Gastroesophageal sphincter (tissue), 4 donors: ENCODE measurements at regions not wholly inside any gene's neighbourhood (a gene's known extent, or its start where the extent isn't known, plus 50 kb on each side); places are given as distances from the start of the nearest gene placed in this dataset.

ENCODE experiments used
- ATAC-seq: fragments of 150-250 bp; one replicate; pipeline ENCODE4 v1.9.1; 2016; ENCODE audit warnings: mild to moderate bottlenecking, moderate library complexity
- H3K27ac ChIP-seq, 4 donors: fragments of 200-600 bp; sonication (generic) in 3 of 4; 1 replicate in 3 of 4; 2 replicates in 1 of 4; pipeline ENCODE4 v1.5.1; 2016 to 2019
- H3K27me3 ChIP-seq: fragments of 200-600 bp; sonication (generic); one replicate; pipeline ENCODE4 v1.5.1; 2019
- H3K36me3 ChIP-seq, 2 donors: fragments of 200-600 bp; sonication (generic); one replicate each; pipeline ENCODE4 v1.5.1; 2019; ENCODE audit warnings: control low read depth in 1 of 2
- H3K4me1 ChIP-seq, 3 donors: fragments of 200-600 bp; sonication (generic); 1 replicate in 2 of 3; 2 replicates in 1 of 3; pipeline ENCODE4 v1.5.1; 2016 to 2019; ENCODE audit warnings: control low read depth in 2 of 3
- H3K4me3 ChIP-seq, 2 donors: fragments of 200-600 bp; sonication (generic); one replicate each; pipeline ENCODE4 v1.5.1; 2019; ENCODE audit warnings: mild to moderate bottlenecking in 1 of 2, moderate library complexity in 1 of 2
- H3K9me3 ChIP-seq, 3 donors: fragments of 200-600 bp; sonication (generic); one replicate each; pipeline ENCODE4 v1.5.1; 2017 to 2019; ENCODE audit warnings: control low read depth in 2 of 3
- EP300 ChIP-seq: sonication (generic); formaldehyde crosslinking; IDR thresholded peaks from one replicate; pipeline ENCODE4 v1.6.1; 2017; ENCODE audit warnings: antibody characterized with exemption, mild to moderate bottlenecking
- POLR2A ChIP-seq, 2 donors: fragments of 450-650 bp; IDR thresholded peaks; one replicate each; pipeline ENCODE4 v1.6.1; 2017; ENCODE audit warnings: antibody characterized with exemption in 2 of 2, mild to moderate bottlenecking in 2 of 2, moderate library complexity in 1 of 2
- POLR2AphosphoS5 ChIP-seq: sonication (generic); formaldehyde crosslinking; IDR thresholded peaks from one replicate; pipeline ENCODE4 v1.6.1; 2017; ENCODE audit warnings: antibody characterized with exemption
- WGBS, 2 donors: methylation state at CpG; one replicate each; pipeline ENCODE4 v1.1.5; 2018; ENCODE audit warnings: low coverage in 1 of 2; 5-methylcytosine and 5-hydroxymethylcytosine counted together
- TF ChIP-seq, protein P1 (sequence below), 4 experiments: fragments of 200-600 bp in 2 of 4; fragments of 450-650 bp in 2 of 4; sonication (generic) in 1 of 4; IDR thresholded peaks; one replicate each; pipeline ENCODE4 v1.5.1; 2017 to 2019; ENCODE audit warnings: antibody characterized with exemption in 4 of 4, mild to moderate bottlenecking in 2 of 4, moderate library complexity in 2 of 4

DNA sequence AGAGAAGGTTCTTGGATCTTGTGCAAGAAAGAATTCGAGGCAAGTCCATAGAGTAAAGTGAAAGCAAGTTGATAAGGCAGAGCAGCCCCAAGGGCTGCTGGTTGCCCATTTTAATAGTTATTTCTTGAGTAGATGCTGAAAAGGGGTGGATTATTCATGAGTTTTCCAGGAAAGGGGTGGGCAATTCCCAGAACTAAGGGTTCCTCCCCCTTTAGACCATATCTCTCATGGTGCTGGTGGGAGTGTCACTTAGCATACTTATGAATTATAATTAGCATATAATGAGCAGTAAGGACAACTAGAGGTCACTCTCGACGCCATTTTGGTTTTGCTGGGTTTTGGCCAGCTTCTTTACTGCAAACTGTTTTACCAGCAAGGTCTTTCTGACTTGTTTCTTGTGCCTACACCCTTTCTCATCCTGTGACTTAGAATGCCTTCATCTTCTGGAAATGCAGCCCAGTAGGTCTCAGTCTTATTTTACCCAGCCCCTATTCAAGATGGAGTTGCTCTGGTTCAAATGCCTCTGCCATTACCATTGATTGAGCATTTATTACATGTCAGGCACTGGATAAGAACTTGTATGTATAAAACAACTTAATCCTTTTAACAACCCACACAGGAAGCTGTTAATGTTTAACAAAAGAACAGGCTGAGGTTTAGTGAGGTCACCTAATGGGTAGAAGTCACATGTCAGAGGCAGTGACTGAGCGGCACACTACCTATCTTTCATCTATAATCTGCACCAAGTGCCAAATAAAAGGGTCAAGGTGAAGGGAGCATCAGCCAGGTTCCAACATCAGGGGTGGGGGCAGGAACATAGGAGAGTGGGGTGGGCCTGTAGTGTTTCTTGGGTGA, 250.9 kb downstream of the ICOS start:
- H3K27ac ChIP-seq = no peak overlapping the region
- H3K4me3 ChIP-seq = no peak overlapping the region
- TF ChIP-seq EP300 (no peak), POLR2A (IDR thresholded peaks at IDR 0.05) (no peak)
- no peaks in the 10 kb centered on the region for H3K9me3 ChIP-seq
- H3K4me1 ChIP-seq = no peaks in the 10 kb centered on the region
- no peak for ATAC-seq
- no peaks in the 10 kb centered on the region for H3K36me3 ChIP-seq
- H3K27me3 ChIP-seq = no peaks in the 10 kb centered on the region
- WGBS, 2 donors = 81 to 89% methylated on average over 2 to 4 of the region's 4 CpGs

DNA sequence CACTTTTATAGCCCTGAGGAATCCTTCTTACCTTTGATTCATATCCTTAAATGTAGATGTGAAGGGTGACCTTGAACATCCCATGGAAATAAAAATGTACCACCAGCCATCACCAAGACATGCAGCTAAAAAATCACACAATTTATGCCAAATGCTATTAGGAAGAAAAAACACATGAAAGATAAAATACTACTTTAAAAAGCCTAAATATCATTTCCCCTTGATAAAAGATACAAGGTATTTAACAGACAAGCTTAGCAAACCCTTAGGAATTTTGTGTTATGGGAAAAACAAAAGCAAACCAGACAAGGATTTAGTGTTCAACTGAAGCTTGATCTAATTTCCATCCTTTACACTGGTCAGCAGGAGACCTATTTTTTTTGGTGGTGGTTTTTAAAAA, 255.0 kb downstream of the ICOS start:
- TF ChIP-seq EP300 (no peak), POLR2A (IDR thresholded peaks at IDR 0.05) (no peak), POLR2AphosphoS5 (no peak)
- TF ChIP-seq, protein P1, sequence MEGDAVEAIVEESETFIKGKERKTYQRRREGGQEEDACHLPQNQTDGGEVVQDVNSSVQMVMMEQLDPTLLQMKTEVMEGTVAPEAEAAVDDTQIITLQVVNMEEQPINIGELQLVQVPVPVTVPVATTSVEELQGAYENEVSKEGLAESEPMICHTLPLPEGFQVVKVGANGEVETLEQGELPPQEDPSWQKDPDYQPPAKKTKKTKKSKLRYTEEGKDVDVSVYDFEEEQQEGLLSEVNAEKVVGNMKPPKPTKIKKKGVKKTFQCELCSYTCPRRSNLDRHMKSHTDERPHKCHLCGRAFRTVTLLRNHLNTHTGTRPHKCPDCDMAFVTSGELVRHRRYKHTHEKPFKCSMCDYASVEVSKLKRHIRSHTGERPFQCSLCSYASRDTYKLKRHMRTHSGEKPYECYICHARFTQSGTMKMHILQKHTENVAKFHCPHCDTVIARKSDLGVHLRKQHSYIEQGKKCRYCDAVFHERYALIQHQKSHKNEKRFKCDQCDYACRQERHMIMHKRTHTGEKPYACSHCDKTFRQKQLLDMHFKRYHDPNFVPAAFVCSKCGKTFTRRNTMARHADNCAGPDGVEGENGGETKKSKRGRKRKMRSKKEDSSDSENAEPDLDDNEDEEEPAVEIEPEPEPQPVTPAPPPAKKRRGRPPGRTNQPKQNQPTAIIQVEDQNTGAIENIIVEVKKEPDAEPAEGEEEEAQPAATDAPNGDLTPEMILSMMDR (IDR thresholded peaks at IDR 0.05) = no peak
- H3K9me3 ChIP-seq = no peaks in the 10 kb centered on the region
- H3K27me3 ChIP-seq = no peaks in the 10 kb centered on the region
- no peak for ATAC-seq
- no peaks in the 10 kb centered on the region for H3K4me1 ChIP-seq
- no peak overlapping the region for H3K4me3 ChIP-seq
- no peaks in the 10 kb centered on the region for H3K36me3 ChIP-seq
- H3K27ac ChIP-seq = no peak overlapping the region

DNA sequence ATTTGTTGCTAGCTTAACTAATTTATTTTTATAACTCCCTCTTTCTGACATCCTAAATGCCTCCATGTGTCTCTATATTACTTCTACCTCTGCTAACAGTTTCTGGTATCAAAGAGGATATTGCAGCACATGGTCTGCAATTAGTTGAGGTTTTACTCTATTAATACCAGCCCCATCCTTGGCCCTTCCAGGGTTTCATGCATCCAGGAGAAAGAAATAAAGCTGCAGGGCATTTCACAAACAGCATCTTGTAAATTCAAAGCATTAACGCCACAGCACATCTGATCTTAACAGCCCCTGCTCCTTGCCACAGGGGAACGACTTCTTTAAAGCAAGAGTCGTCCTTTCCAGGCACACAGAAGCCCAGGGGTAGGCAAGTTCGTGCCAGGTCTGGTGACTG, 258.9 kb downstream of the ICOS start:
- Histone ChIP-seq H3K27me3 (no peaks in the 10 kb centered on the region), H3K9me3 (no peaks in the 10 kb centered on the region), H3K36me3 (no peaks in the 10 kb centered on the region), H3K27ac (no peak overlapping the region), H3K4me3 (no peak overlapping the region), H3K4me1 (no peaks in the 10 kb centered on the region)
- ATAC-seq = no peak
- 84 to 100% methylated on average over 3 of the region's 4 CpGs for WGBS, 2 donors
- TF ChIP-seq, protein P1 (IDR thresholded peaks at IDR 0.05) = no peak
- TF ChIP-seq POLR2A (IDR thresholded peaks at IDR 0.05) (no peak), EP300 (no peak), POLR2AphosphoS5 (no peak)

DNA sequence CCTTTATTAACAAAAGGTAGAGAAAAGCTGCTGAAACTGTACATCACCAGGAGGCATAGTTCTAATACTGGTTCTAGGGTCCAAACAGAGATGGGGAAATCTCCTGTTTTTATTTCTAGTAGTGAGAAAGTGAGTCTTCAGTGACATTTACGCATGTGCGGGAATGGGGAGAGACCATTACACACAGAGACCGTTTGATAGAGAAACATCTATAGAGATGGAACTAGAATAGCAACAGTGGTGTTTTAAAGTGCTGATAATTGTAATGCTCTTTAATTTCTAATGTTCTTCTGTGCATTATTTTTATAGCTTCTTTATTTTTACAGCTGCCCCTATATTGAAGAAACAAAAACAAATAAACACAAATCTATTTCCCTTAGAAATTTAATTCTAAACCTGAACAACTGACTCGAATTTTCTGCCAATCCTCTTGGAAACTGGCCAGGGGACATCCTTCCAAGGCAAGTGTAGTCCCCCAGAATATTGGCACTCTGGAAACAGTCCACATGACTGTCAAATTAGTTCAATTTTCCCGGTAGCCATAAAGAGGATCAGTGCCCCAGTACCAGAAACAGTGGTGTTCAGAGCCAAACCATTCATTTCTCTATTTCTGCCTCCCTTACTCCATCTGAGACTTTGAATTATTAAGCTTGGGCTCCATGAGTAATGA, 260.9 kb downstream of the ICOS start:
- Histone ChIP-seq H3K36me3 (no peaks in the 10 kb centered on the region), H3K9me3 (no peaks in the 10 kb centered on the region), H3K27me3 (no peaks in the 10 kb centered on the region), H3K4me1 (no peaks in the 10 kb centered on the region), H3K27ac (no peak overlapping the region), H3K4me3 (no peak overlapping the region)
- no peak for ATAC-seq
- 47 to 65% methylated on average over 3 to 5 of the region's 5 CpGs for WGBS, 2 donors
- TF ChIP-seq, protein P1 (IDR thresholded peaks at IDR 0.05) = no peak
- no peak for TF ChIP-seq EP300

DNA sequence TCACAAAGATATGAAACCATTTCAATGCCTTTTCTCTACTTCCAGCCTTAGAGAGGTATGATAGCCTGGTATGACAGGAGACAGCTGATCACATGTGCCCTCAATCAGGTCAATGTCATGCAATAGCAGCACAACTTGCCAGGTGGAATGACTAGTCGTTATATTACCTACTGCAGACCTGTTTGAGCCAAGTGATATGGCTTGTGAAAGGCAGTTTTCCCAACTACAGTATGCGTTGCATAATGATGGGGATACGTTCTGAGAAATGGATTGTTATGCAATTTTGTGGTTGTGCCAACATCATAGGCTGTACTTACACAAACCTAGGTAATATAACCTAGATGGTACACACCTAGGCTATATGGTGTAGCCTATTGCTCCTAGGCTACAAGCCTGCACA, 262.8 kb downstream of the ICOS start:
- Histone ChIP-seq H3K27ac (no peak overlapping the region), H3K36me3 (no peaks in the 10 kb centered on the region), H3K9me3 (no peaks in the 10 kb centered on the region), H3K27me3 (no peaks in the 10 kb centered on the region), H3K4me1 (no peaks in the 10 kb centered on the region), H3K4me3 (no peak overlapping the region)
- TF ChIP-seq POLR2A (IDR thresholded peaks at IDR 0.05) (no peak), POLR2AphosphoS5 (no peak), EP300 (no peak)
- TF ChIP-seq, protein P1 (IDR thresholded peaks at IDR 0.05) = no peak
- ATAC-seq = no peak
- WGBS, 2 donors = 90 to 93% methylated on average over 3 of the region's 3 CpGs
